NCI-H1930 (cell line): ENCODE measurements at regions not wholly inside any gene's neighbourhood (a gene's known extent, or its start where the extent isn't known, plus 50 kb on each side); places are given as distances from the start of the nearest gene placed in this dataset.

Experiments
- DNase-seq, 2 experiments: peaks; one replicate each; lab custom pipeline; 2025; lab: John Stamatoyannopoulos, UW

DNA sequence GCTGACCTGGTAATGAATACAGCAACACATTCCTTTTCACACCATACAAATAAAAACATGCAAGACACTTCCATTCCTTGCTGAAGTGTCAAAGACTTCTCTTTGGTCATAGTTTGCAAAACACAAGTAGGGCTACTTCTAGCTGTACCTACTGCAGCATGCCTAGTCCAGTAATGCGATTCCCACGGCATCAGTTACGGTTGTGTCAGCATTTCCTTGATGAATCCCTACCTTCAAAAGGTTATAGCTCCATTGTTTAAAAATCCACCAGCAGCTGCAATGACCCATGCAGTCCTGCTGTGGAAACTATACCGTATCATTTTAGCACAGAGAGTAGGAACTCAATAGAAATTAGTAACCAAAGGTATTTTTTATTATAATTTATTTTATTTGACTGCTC, 1371.5 kb downstream of the EPHA7 start:
- no peak for DNase-seq

DNA sequence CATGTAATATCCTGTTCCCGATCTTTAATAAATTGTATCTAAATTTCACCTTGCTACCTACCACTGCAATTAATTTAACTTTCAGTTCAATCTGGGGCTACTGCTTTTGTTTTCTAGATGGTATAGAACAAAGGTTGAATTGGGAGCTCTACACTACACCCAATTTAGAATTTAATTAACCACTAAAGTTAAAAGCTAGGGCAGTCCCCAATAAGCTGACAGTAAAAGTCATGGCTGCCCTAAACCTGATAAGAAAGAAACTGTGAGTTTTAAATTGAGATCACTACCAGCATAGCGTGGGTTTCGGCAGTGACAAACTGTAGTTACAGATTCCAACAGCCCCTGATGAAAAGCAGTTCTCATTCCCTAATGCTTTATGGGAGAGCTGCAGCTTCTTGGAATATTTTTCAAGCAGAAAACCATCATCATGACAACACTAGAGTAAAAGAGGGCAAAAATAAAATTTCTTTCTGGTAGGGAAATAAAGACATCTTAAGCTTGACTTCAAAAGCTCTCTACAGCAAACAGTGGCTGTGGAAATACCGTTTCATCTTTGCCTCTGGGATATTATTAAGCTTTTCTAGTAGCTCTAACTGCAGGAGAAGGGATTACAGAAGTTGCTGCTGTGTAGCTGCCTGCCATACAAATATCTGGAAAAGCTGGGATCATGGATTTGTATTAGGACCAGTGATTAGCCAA, 1372.1 kb downstream of the EPHA7 start:
- no peak for DNase-seq

DNA sequence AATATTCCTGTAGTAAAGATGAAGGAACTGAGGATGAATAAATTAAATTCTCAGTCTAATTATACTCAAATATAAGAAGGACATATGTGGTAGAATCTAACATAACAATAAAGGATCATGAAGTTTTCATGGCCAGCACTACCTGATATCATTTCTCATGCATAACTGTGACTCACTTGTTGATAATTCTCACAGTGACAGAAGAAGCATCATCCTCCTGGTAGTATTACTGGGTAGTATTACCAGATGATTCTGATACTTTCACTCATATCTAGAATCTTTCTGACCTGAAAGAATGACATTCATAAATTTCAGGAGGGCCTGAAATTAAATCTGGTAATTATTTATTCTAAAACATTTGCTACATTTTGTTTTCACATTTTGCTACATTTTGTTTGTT, 1375.0 kb downstream of the EPHA7 start:
- DNase-seq, result no peak

DNA sequence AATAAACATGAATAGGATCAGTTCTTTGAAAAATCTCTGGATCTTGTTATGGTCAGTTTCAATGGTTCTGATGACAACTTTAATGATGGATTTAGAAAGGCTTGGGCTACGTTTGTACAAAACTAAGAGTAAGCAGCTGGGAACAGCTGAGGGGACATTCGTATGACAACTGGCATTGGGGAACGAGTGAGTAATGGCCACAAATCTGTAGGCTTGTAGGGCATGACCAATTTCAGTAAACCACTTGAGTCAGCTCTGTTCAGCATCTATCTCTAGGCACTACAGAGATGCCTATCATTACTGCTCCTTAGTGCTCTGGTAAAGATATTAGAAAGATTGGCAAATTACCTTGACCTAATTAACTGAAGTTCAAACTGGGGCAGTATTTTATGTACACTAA, 1375.6 kb downstream of the EPHA7 start:
- DNase-seq, result no peak

DNA sequence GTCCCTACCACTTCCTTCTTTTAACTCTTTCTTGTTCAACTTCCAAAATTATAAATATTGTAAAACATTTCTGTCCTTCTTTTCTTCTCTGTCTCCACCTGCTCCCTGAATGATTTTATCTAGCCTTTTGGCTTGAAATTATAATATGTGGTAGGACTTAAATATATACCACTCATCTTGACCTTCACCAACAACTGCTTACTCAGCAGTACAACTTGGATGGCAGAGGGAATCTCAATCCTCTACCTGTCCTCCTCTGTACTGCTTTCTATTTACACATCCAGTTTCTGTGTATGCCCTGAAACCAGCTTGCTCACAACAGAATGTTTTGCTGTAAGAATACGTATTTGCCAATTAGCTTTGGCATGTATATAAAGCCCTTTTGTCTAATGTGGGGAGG, 1392.5 kb downstream of the EPHA7 start:
- DNase-seq, result no peak

DNA sequence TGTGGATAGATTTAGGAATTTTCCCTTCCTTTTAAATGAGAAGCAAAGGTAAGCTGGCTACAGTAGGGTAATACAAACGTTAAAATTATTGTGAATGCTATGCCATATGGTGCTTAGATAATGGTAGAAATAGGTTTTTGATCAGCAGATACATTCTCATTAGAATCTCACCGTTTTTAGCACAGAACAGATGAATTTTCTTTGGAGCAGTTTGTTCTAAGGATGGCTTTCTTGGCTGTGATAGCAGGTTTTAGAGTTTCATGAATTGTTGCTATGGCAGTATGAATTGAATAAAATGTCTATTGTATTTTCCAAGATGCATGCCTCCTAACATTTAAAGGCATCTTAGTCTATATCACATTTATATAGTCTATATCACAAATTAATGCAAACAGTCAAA, 1394.5 kb downstream of the EPHA7 start:
- DNase-seq, result no peak

DNA sequence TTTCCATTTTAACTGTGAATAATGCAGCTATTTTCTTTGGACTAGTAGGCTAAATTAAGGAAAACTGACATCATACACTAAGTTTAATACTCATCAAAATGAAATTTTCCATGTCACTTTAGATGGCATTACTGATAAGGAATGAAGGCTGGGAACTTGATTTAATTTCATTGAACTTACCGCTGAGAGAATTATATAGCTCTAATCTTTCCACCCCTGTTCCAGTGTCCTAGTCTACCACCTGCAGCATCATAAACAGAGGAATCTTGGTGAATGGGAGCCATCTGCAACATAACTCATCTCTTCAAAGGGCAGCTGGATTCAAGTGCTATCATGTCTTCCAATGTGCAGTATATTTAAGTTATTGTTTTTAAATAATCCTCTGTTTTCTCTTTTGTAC, 1395.2 kb downstream of the EPHA7 start:
- peak; percentile 32 to 57 for DNase-seq

DNA sequence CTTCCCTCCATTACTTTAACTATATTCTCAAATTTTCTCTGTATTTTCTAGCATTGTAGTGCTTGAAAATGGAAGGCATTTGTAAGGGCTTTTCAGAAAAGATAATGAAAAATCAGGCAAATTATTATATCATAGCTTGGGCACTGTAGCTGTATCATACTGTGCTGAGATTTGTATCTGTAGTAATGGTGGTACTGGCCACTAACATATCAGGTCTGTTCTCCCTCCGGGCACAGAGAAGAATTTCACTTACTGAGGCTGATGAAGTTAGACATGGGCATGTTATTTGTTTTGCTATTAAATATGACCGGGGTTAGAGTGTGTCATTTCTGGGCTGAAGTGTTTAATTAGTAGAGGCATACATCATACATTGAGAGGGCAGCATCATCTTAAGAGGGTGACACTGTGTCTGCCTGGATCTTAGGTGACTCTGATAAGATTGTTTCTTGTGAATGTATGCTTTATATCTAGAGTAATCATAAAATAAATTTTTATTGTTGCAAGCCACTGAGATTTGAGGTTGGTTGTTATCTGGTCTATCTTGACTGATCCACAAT, 1395.9 kb downstream of the EPHA7 start:
- DNase-seq, result no peak

DNA sequence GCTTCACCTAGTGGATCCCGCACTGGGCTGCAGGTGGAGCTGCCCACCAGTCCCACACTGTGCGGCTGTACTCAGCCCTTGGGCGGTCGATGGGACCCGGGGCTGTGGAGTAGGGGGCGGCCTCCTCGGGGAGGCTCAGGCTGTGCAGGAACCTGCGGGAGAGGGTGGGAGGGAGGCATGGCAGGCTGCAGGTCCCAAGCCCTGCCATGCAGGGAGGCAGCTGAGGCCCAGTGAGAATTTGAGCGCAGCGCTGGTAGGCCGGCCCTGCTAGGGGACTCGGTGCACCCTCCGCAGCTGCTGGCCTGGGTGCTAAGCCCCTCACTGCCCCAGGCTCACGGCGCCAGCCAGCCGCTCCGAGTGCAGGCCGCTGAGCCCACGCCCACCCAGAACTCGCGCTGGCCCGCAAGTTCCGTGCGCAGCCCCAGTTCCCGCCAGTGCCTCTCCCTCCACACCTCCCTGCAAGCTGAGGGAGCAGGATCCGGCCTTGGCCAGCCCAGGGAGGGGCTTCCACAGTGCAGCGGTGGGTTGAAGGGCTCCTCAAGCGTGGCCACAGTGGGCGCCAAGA, 1407.6 kb downstream of the EPHA7 start:
- DNase-seq, result no peak

DNA sequence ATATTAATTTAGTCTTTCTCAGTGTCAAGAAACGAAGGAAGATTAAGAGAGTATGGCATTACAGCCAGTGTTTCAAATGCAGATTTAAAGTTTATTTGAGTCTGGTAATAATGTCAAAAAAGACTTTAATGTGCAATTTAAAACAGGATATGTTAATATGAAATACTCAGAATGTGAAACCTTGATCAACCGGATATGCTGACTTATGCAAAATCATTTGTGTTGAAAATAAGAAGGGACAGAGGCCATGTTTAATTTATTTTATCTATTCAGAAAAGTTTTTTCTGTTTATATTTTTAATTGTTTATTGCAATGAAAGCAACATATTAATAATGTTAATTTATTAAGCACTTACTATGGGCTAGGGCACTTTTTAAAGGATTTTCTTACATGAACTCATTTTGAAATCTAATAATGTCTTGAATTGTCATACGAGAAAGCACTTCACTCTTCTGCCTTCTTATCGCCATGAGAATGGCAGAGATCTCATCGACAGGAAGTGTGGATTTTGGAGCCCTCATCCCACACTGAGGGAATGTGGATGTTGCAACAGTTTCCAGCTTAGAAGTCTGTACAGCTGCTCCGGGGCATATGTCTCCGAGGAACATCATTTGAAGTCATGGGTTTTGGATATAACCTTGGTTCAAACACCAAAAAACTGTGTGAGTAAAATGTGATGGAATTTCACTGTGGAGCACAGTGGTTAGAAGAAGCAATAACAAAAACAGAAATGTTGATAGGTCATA, 1410.4 kb downstream of the EPHA7 start:
- no peak for DNase-seq

DNA sequence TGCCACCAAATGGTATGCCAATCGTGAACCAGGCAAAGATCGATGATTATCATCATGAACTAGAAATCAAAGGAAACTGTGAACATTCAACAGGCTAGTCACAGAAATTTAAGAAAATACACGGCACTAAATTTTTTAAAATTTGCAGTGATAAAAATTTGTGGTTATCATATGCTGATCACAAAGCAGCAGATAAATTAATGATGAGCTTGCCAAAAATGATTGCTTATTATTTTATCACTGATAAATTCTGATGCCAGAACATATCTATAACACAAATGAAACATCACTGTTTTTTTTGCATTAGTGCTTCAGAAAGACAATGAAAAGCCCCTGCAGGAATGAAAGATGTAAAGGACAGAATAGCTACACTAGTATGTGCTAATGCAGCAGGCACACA, 1413.2 kb upstream of the MAP3K7 start:
- DNase-seq, result no peak

DNA sequence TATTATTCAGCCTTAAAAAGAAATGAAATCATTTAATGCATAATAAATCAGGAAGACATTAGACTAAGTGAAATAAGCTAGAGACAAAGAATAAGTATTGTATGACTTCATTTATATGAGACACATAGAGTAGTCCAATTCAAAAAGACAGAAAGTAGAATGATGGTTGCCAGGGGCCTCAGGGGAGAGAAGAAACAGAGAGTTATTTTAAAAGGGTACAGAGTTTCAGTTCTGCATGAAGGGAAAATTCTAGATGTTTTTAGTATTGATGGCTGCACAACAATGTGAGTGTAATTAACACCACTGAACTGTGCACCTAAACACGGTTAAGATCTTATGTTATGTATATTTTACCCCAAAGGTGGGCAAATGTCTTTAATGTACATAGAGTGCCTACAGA, 1407.9 kb upstream of the MAP3K7 start:
- DNase-seq, result no peak

DNA sequence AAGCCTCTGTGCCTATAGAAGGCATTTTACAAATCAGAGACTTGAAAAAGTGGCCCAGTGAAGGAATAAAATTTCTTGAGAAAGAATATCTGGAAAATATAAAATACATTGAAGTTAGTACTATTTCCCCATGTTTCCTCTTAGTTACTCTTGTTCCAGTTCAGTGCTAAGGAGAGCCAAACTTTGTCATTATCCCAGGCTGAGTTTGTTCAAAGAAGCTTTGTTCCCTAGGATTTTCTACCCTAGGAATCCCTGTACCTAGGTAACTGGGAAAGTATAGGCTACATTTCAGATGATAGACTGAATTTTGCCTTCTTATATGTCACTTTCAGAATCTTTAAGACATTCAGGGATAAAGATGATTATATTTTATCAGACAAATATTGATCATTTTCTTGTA, 1395.7 kb upstream of the MAP3K7 start:
- no peak for DNase-seq

DNA sequence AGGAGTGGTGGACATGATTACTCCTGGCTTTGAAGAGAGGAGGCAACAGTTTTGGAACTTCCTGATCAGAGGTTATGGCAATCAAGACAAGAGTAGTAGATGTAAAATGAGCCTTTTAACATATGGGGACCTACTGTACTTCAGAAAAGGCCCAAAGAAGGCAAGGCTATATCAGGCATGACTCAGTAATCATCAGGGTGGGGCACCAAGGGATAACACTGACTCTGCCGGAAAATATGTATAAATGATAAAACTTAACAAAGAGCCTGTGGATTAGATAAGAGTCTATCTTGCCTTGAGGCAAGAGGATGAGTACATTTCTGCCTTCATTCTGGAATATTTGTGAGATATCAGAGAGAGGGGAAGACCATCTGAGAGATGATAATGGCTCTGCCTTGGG, 1389.9 kb upstream of the MAP3K7 start:
- DNase-seq, result no peak

DNA sequence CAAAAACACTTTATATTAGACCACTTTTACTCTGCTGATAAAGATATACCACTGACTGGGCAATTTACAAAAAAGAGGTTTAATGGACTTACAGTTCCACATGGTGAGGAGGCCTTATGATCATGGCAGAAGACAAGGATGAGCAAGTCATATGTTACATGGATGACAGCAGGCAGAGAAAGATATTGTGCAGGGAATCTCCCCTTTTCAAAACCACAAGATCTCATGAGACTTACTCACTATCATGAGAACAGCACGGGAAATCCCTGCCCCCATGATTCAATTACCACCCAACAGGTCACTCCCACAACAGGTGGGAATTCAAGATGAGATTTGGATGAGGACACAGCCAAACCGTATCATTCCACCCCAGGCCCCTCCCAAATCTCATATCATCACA, 1383.8 kb upstream of the MAP3K7 start:
- no peak for DNase-seq

DNA sequence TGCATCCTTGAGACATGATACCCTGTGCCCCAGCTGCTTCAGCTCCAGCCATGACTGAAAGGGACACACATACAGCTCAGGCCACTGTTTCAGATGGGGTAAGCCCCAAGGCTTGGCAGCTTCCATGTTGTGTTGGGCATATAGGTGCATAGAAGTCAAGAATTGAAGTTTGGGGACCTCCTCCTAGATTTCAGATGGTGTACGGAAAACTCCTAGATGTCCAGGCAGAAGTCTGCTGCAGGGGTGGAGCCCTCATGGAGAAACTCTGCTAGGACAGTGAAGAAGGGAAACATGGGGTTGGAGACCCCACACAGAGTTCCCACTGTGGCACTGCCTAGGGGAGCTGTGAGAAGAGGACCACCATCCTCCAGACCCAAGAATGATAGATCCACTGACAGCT, 1379.0 kb upstream of the MAP3K7 start:
- DNase-seq, result no peak

DNA sequence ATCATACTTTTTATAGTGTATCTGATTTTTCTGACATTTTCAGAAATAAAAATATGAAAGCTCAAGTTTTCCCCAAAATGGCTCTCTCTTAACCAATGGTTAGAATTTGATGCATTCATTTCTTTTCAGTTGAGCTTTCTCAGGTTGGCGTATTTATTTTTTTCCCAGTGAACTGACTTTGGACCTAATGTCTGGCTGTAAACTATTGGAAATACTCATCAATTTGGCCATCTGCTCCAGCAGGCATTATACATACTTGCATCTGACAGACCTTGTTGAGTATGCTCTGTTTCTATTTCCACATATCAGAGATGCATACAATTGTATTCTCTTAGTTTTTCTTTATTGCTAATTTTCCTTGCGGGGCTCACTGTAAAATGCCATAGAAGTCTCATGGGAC, 1374.8 kb upstream of the MAP3K7 start:
- no peak for DNase-seq

DNA sequence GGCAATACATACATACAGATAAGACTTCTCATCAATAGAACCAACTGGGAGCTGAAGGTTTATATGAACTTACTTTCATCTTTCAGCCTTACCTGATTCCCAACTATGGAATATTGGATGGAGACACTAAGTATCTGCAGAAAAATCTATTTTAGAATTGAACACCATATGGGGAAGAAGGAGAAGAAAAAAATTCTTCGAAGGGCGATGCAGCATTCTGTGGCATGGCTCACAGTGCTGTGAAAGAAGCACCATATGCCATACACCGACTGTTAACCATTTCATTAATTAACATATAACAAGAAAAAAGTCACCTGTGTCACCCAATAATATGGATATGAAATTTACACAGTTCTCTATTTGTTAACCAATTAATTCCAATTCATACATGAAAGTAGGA, 1374.4 kb upstream of the MAP3K7 start:
- no peak for DNase-seq

DNA sequence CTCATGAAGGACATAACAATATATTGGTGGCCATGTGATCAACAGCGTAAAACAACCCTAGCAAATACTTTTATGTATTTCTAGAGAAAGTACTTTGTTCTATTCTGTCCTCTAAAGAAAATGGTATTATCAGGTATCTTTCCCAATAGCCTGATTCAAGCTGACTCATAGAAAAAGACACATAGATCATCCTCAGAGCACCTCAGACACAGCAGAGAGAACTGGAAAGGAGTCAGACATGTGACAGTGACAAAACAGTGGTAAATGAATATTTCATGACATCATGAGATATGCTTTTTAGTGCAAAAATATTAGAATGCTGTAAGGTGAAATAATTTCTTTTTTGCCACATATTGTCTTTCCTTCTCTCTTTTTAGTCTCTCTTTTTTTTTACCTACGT, 1355.0 kb upstream of the MAP3K7 start:
- no peak for DNase-seq

DNA sequence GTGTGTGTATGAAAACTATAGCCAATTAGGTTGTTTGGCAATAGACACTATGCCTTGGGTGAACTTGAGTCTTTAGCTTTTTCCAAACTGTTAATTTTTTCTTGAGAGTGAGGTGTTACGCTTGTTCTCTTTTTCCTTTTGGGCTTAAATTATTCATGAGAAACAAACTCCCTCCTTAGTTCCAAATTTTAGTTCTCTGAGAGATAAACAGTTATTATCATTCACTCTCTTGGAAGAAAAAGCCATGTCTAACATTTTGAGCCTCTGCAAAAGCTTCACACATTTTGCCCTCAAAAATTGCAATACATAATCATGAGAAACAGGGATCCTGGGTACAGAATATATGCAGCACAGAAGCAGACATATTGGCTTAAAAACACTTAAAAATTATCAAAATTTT, 1353.9 kb upstream of the MAP3K7 start:
- no peak for DNase-seq

DNA sequence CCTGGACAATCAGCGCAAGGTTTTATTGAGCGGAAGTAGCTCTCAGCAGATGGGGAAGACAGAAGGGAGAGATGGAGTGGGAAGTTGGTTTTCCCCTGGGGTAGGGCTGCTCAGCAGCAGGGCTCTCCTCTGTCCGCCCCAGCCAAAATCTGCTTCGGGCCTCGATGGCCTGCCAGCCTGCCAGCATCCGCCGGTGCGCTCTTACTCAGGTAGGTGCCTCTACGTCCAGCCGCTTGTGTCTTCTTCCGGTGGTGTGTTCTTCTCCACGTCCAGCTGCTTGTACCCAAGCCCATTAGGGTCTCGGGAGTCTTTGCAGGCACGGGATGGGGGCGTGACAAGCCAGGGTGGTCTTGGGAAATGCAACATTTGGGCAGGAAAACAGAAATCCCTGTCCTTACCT, 1340.0 kb upstream of the MAP3K7 start:
- DNase-seq, result no peak

DNA sequence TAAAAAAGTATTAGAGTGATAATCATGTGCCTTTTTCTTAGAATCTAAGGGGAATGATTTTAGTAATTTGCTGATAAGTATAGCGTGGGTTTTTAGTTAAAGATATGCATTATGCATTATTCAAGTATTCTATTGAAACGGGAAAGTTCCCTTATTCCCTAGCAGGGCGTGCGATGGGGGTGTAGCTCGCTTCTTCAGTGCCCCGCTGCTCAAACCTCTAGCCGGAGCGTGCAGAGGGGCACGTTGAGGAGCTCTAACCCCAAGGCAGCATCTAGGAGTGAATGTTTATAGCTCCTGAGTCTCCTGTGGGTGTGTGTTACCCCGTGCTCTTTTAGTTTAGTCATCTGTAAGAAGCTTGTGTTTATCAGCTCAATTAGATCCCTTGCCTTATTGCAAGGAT, 1339.5 kb upstream of the MAP3K7 start:
- DNase-seq, result no peak

DNA sequence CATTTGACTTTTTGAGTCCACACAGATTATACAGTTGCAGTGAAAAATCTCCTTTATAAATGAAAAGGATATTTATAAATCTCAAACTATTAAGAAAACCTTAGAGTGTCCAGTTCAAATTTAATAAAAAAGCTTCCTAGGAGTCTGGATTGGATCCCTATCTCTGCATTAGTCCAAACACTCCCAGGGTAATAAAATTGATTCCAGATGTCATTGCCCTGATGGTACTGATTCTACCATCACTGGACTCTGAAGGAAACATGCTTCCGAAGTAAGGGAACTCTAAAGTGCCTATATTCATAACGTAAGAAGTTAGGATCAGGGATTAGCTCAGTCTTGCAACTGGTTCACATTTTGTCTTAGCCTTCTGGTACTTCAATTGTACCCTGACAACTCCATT, 1325.1 kb upstream of the MAP3K7 start:
- DNase-seq, result no peak
